K562 (cell line): ENCODE measurements at regions not wholly inside any gene's neighbourhood (a gene's known extent, or its start where the extent isn't known, plus 50 kb on each side); places are given as distances from the start of the nearest gene placed in this dataset.

Experiments
- ATAC-seq: fragments of 200-7000 bp; cut with Tn5 transposase; 3 replicates; pipeline ENCODE4 v1.9.1; 2020; ENCODE audit warnings: moderate library complexity
- BruUV-seq: library from RNA; stranded (reverse); fragments of 400-500 nt; replicated peaks from 2 replicates; lab custom pipeline; 2021; lab: Mats Ljungman, UMichigan
- CTCF ChIA-PET: fragments of 300-600 bp; formaldehyde crosslinking; extraction: SDS; loops from one replicate; lab custom pipeline; 2021; ENCODE audit warnings: low intra/inter-chr PET ratio; lab: Yijun Ruan, JAX
- POLR2A ChIA-PET: fragments of 300-600, 350-650 bp; sonication (Branson Sonifier 250); formaldehyde crosslinking; extraction: SDS; loops from one replicate; lab custom pipeline; 2021; ENCODE audit warnings: antibody characterized with exemption, inconsistent platforms; lab: Yijun Ruan, JAX
- DNase-seq, 4 experiments: peaks; one replicate each; pipeline versions ENCODE4 v3.0.0 to v3.0.0-alpha.2; 2011 to 2018; ENCODE audit warnings: low spot score in 3 of 4, mixed read lengths in 3 of 4; ENCODE audit errors: extremely low read depth in 1 of 4
- FAIRE-seq: peaks from 2 replicates; lab custom pipeline; 2011; peaks lifted over from hg19 to GRCh38; lab: Jason Lieb, UNC
- H2AFZ ChIP-seq: 2 replicates; pipeline ENCODE4 v1.6.0; 2011; ENCODE audit warnings: low read depth, low read length, control low read depth, inconsistent platforms
- H3K27ac ChIP-seq: fragments of 200-600 bp; 3 replicates; pipeline ENCODE4 v1.8.0; 2011; ENCODE audit warnings: low read depth, mild to moderate bottlenecking, control low read depth, inconsistent platforms, low read length, moderate library complexity, mixed read lengths; ENCODE audit errors: extremely low read depth
- H3K27me3 ChIP-seq, 2 experiments: fragments of 300-600 bp in 1 of 2; 2 replicates in 1 of 2; 3 replicates in 1 of 2; pipeline versions ENCODE4 v1.6.0 to v1.8.0; 2011; ENCODE audit warnings: inconsistent platforms in 2 of 2, low read length in 2 of 2, mild to moderate bottlenecking in 1 of 2, mixed read lengths in 1 of 2, moderate library complexity in 1 of 2; ENCODE audit not compliant: control insufficient read depth in 2 of 2, insufficient read depth in 2 of 2
- H3K36me3 ChIP-seq: fragments of 300-600 bp; 3 replicates; pipeline ENCODE4 v1.8.0; 2011; ENCODE audit warnings: mild to moderate bottlenecking, low read length, inconsistent platforms; ENCODE audit not compliant: control insufficient read depth, insufficient read depth
- H3K4me1 ChIP-seq, 2 experiments: fragments of 200-600 bp in 1 of 2; replicated peaks in 1 of 2; 2 replicates in 1 of 2; 3 replicates in 1 of 2; pipeline versions ENCODE4 v1.5.1 to v1.8.0; 2011; ENCODE audit warnings: inconsistent platforms in 2 of 2, low read length in 2 of 2, mild to moderate bottlenecking in 1 of 2, mixed read lengths in 1 of 2, moderate library complexity in 1 of 2; ENCODE audit not compliant: control insufficient read depth in 2 of 2, insufficient read depth in 2 of 2
- H3K4me2 ChIP-seq: 2 replicates; pipeline ENCODE4 v1.6.1; 2011; ENCODE audit warnings: low read length, control low read depth, inconsistent platforms, mixed read lengths; ENCODE audit not compliant: insufficient read depth
- H3K4me3 ChIP-seq: fragments of 200-600 bp; sonication (generic), shearing (Covaris generic); 2 replicates; pipeline ENCODE4 v1.5.1; 2016; ENCODE audit warnings: control low read depth, inconsistent platforms
- H3K79me2 ChIP-seq: fragments of 200-600 bp; 3 replicates; pipeline ENCODE4 v1.8.0; 2011; ENCODE audit warnings: low read length, inconsistent platforms; ENCODE audit not compliant: control insufficient read depth, insufficient read depth
- H3K9ac ChIP-seq, 2 experiments: 2 replicates each; pipeline versions ENCODE4 v1.6.0 to v1.6.1; 2011; ENCODE audit warnings: low read depth in 2 of 2, low read length in 2 of 2, control low read depth in 1 of 2, inconsistent platforms in 1 of 2, mild to moderate bottlenecking in 1 of 2, mixed read lengths in 1 of 2; ENCODE audit not compliant: insufficient read depth in 1 of 2
- H3K9me1 ChIP-seq: one replicate; pipeline ENCODE4 v1.6.0; 2011; ENCODE audit warnings: inconsistent platforms, mild to moderate bottlenecking, low read length, moderate library complexity; ENCODE audit not compliant: control insufficient read depth, insufficient read depth
- H3K9me3 ChIP-seq: replicated peaks from 2 replicates; pipeline ENCODE4 v1.5.1; 2011; ENCODE audit warnings: low read depth, low read length, inconsistent platforms; ENCODE audit not compliant: control insufficient read depth, insufficient read depth
- H4K20me1 ChIP-seq: replicated peaks from 2 replicates; pipeline ENCODE4 v1.6.1; 2011; ENCODE audit warnings: low read length, inconsistent platforms, mixed read lengths; ENCODE audit not compliant: control insufficient read depth, insufficient read depth
- HMG20B ChIP-seq: fragments of 250-450 bp; sonication (Bioruptor Pico); IDR thresholded peaks from 2 replicates; pipeline ENCODE4 v1.5.0; 2021; ENCODE audit warnings: mild to moderate bottlenecking
- MGA ChIP-seq: fragments of 450-650 bp; IDR thresholded peaks from 2 replicates; pipeline ENCODE4 v1.6.1; 2016; ENCODE audit warnings: mild to moderate bottlenecking, moderate library complexity
- MTA1 ChIP-seq: fragments of 450-650 bp; IDR thresholded peaks from 2 replicates; pipeline ENCODE4 v1.6.1; 2017; ENCODE audit warnings: borderline replicate concordance
- RBM14 ChIP-seq: fragments of 200-400 bp; formaldehyde crosslinking; IDR thresholded peaks from 2 replicates; pipeline ENCODE4 v1.6.1; 2018; ENCODE audit warnings: low read depth, mild to moderate bottlenecking, low read length, moderate library complexity, borderline replicate concordance; ENCODE audit not compliant: insufficient read depth
- TARDBP ChIP-seq: fragments of 450-650 bp; IDR thresholded peaks from 2 replicates; pipeline ENCODE4 v1.6.1; 2016
- ZHX1 ChIP-seq: fragments of 150-350 bp; conservative IDR thresholded peaks from 2 replicates; pipeline ENCODE4 v1.6.1; 2014; ENCODE audit warnings: low read length
- ZNF280B ChIP-seq: fragments of 250-450 bp; sonication (Bioruptor Pico); IDR thresholded peaks from 2 replicates; pipeline ENCODE4 v1.5.1; 2021; ENCODE audit warnings: mild to moderate bottlenecking
- WGBS: fragments of 100-300 bp; shearing (Covaris generic); methylation state at CpG from one replicate; pipeline ENCODE4 v1.1.6; 2016; ENCODE audit warnings: low coverage, mixed read lengths; ENCODE audit not compliant: insufficient coverage; ENCODE audit errors: missing lambda C conversion rate; 5-methylcytosine and 5-hydroxymethylcytosine counted together
- in situ Hi-C: fragments of 300-500 bp; cut with MboI; formaldehyde crosslinking; loops from 4 replicates; pipeline ENCODE4 v1.15.0; 2018; ENCODE audit warnings: inconsistent platforms, mixed read lengths
- intact Hi-C: fragments of 100-400 bp; cut with micrococcal nuclease; formaldehyde crosslinking; loops from 2 replicates; pipeline ENCODE4 v1.14.2; 2022

- H3K4me1 ChIP-seq, result no peaks in the 10 kb centered on the region
- H3K4me2 ChIP-seq, result no peak overlapping the region
- no peak overlapping the region for H3K4me3 ChIP-seq
- 0% methylated on average over 6 of the region's 6 CpGs for WGBS
- H4K20me1 ChIP-seq, result no peaks in the 10 kb centered on the region
- H3K36me3 ChIP-seq, result no peaks in the 10 kb centered on the region
- ChIA-PET CTCF (no interaction called here), POLR2A (interaction anchor here (0.6 kb wide), 1 partner anchor 56 kb away, joined by 3 read pairs; no protein-coding TSS in a partner anchor)
- H3K9me3 ChIP-seq, result no peaks in the 10 kb centered on the region; the same call in 1 of the 2 replicates
- intact Hi-C loops (no loop called here), in situ Hi-C loops (no loop called here)
- no peak overlapping the region for H3K9ac ChIP-seq
- no peaks in the 10 kb centered on the region for H3K9me1 ChIP-seq
- H3K79me2 ChIP-seq, result no peaks in the 10 kb centered on the region
- DNase-seq (no peak), ATAC-seq (no peak), FAIRE-seq (no peak)
- H3K27me3 ChIP-seq, result no peaks in the 10 kb centered on the region
- BruUV-seq, result no TSS peak
- H2AFZ ChIP-seq, result no peak overlapping the region
- H3K27ac ChIP-seq, result no peak overlapping the region
- TF ChIP-seq MTA1 (no peak), MGA (no peak), ZHX1 (no peak), TARDBP (no peak), HMG20B (CRISPR knock-in tag) (no peak), ZNF280B (CRISPR knock-in tag) (no peak), RBM14 (no peak)
Measured at GRCh38 chr5:129306725-129307124, 153.4 kb upstream of the ADAMTS19 start.
